ENCODE measurements at regions not wholly inside any gene's neighbourhood (a gene's known extent, or its start where the extent isn't known, plus 50 kb on each side); places are given as distances from the start of the nearest gene placed in this dataset.

DNA sequence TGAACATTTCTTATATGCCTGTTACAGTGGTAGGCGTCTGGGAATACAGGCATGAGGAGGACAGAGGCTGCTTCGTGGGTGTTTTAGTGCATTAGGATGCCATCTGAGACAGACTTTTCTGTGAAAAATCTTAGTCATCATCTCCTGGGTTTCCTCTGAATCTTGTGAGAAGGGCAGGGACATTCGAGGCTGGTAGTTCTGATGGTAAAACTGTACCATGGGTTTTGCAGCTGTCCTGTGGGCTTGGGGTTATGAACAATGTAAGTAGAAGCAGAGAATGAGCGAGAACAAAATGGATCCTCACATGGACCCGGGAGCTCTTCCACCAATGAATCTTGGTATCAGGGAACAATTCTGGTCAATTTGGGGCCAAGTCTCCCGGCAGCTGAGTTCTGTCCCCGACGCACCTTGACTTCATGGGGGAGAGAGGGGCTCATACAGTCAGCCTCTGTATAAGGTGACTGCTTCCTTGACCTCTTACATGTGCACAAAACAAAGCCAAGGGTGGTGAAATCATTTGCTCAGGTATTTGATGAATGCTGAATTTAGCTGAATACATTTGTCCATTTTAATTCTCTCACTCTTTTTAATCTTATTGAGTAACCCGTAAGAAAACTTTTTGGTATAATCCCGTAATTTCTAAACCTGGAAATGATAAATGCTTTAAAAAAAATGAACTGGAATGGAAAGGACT lies 63.6 kb upstream of the ERRFI1 start:
- peaks cover 81% of the 10 kb centered on the region for H3K4me1 ChIP-seq (ENCODE audit: insufficient read depth, low read length)
- DNase-seq (ENCODE audit: low spot score) (no peak), ATAC-seq (no peak), FAIRE-seq (no peak)
- no peak overlapping the region for H3K9ac ChIP-seq (ENCODE audit: insufficient read depth, low read depth, low read length)
- no peaks in the 10 kb centered on the region for H3K79me2 ChIP-seq (ENCODE audit: insufficient read depth, low read length)
- H3K27me3 ChIP-seq (ENCODE audit: control insufficient read depth in 1 of 2, insufficient read depth in 2 of 2, low read length in 2 of 2) = no peaks in the 10 kb centered on the region
- in situ Hi-C loops (cut with HindIII; ENCODE audit: extremely low pct_ligation_motif_present, low pct_unique_long_range_greater_than_20kb) (no loop called here), intact Hi-C loops (cut with micrococcal nuclease; ENCODE audit: unreplicated experiment) (loop anchor here (10.0 kb wide), 1 partner anchor 45 kb away; no protein-coding TSS in a partner anchor)
- no peak overlapping the region for H2AFZ ChIP-seq (ENCODE audit: low read length)
- no peaks in the 10 kb centered on the region for H3K9me3 ChIP-seq (ENCODE audit: low read length)
- TF ChIP-seq ZNF770 (CRISPR knock-in tag; IDR thresholded peaks at IDR 0.05) (no peak), MED1 (CRISPR knock-in tag; IDR thresholded peaks at IDR 0.05) (no peak), CREBL2 (CRISPR knock-in tag; IDR thresholded peaks at IDR 0.05; ENCODE audit: borderline replicate concordance) (no peak)
- TF ChIP-seq, protein P1, sequence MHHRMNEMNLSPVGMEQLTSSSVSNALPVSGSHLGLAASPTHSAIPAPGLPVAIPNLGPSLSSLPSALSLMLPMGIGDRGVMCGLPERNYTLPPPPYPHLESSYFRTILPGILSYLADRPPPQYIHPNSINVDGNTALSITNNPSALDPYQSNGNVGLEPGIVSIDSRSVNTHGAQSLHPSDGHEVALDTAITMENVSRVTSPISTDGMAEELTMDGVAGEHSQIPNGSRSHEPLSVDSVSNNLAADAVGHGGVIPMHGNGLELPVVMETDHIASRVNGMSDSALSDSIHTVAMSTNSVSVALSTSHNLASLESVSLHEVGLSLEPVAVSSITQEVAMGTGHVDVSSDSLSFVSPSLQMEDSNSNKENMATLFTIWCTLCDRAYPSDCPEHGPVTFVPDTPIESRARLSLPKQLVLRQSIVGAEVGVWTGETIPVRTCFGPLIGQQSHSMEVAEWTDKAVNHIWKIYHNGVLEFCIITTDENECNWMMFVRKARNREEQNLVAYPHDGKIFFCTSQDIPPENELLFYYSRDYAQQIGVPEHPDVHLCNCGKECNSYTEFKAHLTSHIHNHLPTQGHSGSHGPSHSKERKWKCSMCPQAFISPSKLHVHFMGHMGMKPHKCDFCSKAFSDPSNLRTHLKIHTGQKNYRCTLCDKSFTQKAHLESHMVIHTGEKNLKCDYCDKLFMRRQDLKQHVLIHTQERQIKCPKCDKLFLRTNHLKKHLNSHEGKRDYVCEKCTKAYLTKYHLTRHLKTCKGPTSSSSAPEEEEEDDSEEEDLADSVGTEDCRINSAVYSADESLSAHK (CRISPR knock-in tag; IDR thresholded peaks at IDR 0.05; ENCODE audit: borderline replicate concordance) = no peak
- POLR2A ChIA-PET = no interaction called here
- no peak overlapping the region for H3K4me2 ChIP-seq (ENCODE audit: low read depth, low read length)
- no peaks in the 10 kb centered on the region for H4K20me1 ChIP-seq (ENCODE audit: insufficient read depth, low read length)
- no TSS peak for BruUV-seq (replicated peaks)
- CTCF ChIA-PET (ENCODE audit: low intra/inter-chr PET ratio, low total read pairs) = no interaction called here
- no peak overlapping the region for H3K4me3 ChIP-seq (replicated peaks in 1 of 3; ENCODE audit: insufficient read depth in 1 of 3, low read depth in 2 of 3, low read length in 3 of 3)
- H3K36me3 ChIP-seq (replicated peaks in 1 of 2; ENCODE audit: control insufficient read depth in 1 of 2, insufficient read depth in 2 of 2, low read length in 2 of 2) = no peaks in the 10 kb centered on the region
- no peak overlapping the region for H3K27ac ChIP-seq (ENCODE audit: extremely low read length, insufficient read depth, low read length)
- 89% methylated on average over 10 of the region's 10 CpGs for WGBS (ENCODE audit: low lambda C conversion rate)
